ENCODE measurements at regions not wholly inside any gene's neighbourhood (a gene's known extent, or its start where the extent isn't known, plus 50 kb on each side); places are given as distances from the start of the nearest gene placed in this dataset.

- TF ChIP-seq, protein P1, sequence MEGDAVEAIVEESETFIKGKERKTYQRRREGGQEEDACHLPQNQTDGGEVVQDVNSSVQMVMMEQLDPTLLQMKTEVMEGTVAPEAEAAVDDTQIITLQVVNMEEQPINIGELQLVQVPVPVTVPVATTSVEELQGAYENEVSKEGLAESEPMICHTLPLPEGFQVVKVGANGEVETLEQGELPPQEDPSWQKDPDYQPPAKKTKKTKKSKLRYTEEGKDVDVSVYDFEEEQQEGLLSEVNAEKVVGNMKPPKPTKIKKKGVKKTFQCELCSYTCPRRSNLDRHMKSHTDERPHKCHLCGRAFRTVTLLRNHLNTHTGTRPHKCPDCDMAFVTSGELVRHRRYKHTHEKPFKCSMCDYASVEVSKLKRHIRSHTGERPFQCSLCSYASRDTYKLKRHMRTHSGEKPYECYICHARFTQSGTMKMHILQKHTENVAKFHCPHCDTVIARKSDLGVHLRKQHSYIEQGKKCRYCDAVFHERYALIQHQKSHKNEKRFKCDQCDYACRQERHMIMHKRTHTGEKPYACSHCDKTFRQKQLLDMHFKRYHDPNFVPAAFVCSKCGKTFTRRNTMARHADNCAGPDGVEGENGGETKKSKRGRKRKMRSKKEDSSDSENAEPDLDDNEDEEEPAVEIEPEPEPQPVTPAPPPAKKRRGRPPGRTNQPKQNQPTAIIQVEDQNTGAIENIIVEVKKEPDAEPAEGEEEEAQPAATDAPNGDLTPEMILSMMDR (IDR thresholded peaks at IDR 0.05; ENCODE audit: borderline replicate concordance, extremely low read depth, insufficient read depth): no peak
- no peak overlapping the region for H3K27ac ChIP-seq (ENCODE audit: low read depth in 2 of 2, low read length in 2 of 2)
- no peak overlapping the region for H3K4me3 ChIP-seq (ENCODE audit: low read length in 3 of 3)
- H3K9me3 ChIP-seq (ENCODE audit: control insufficient read depth in 2 of 3, insufficient read depth in 1 of 3, low read length in 3 of 3): no peaks in the 10 kb centered on the region
- no peaks in the 10 kb centered on the region for H3K36me3 ChIP-seq (ENCODE audit: control insufficient read depth in 2 of 3, insufficient read depth in 3 of 3, low read length in 3 of 3)
- H3K9ac ChIP-seq (ENCODE audit: low read length in 3 of 3): no peak overlapping the region
- intact Hi-C loops (cut with DNase I): no loop called here
- no peak for DNase-seq
- no peaks in the 10 kb centered on the region for H3K4me1 ChIP-seq (ENCODE audit: control insufficient read depth in 2 of 3, insufficient read depth in 2 of 3, low read depth in 1 of 3, low read length in 3 of 3)
- H3K27me3 ChIP-seq (ENCODE audit: control insufficient read depth, insufficient read depth, low read length): no peaks in the 10 kb centered on the region
- FAIRE-seq: no peak
These were observed 735.0 kb downstream of the NLGN4Y start for GRCh38 chrY:15259286-15259685.

DNA sequence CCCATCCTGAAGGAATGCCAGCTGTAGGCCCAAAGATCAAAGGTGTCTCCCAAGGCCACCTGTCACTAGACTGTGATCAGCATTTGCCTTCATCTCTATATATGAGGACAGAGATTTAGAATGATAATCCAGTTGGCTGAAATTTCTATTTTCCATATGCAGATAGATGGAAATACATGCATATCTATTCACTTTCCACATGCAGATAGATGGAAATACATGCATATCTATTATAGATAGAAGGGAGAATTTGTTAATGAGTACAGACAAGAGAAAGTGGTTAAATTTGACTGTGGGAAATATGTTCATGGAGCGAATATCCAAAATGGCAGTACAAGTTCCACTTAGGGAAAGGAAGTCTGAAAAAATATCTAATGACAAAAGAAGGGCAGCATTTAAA, 762.2 kb downstream of the NLGN4Y start:
- H3K36me3 ChIP-seq (ENCODE audit: control insufficient read depth in 2 of 3, insufficient read depth in 3 of 3, low read length in 3 of 3): no peaks in the 10 kb centered on the region
- H3K4me1 ChIP-seq (ENCODE audit: control insufficient read depth in 2 of 3, insufficient read depth in 2 of 3, low read depth in 1 of 3, low read length in 3 of 3): no peaks in the 10 kb centered on the region
- H3K9ac ChIP-seq (ENCODE audit: low read length in 3 of 3): no peak overlapping the region
- FAIRE-seq: no peak
- H3K4me3 ChIP-seq (ENCODE audit: low read length in 3 of 3): no peak overlapping the region
- intact Hi-C loops (cut with DNase I): no loop called here
- H3K27ac ChIP-seq (ENCODE audit: low read depth in 2 of 2, low read length in 2 of 2): no peak overlapping the region
- H3K27me3 ChIP-seq (ENCODE audit: control insufficient read depth, insufficient read depth, low read length): no peaks in the 10 kb centered on the region
- no peak for DNase-seq
- TF ChIP-seq, protein P1 (IDR thresholded peaks at IDR 0.05; ENCODE audit: borderline replicate concordance, extremely low read depth, insufficient read depth): no peak
- no peaks in the 10 kb centered on the region for H3K9me3 ChIP-seq (ENCODE audit: control insufficient read depth in 2 of 3, insufficient read depth in 1 of 3, low read length in 3 of 3)

DNA sequence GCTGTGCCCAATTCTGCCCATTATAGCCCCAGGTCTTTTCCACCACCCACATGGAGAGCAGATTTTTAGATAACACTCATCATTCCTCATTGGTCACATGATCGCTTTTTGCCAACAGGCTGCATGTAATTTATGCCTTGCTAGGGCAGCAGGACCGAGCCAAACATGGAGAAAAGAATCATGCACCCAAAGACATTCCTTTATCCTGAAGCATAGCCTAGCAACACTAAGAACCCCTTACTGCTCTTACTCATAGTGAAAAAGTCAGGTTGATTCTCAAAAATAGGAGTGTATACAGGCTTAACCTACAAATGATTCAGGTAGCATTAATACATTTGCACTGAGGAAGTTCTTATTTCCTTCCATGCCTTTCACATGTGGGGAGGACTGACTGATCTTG, 765.5 kb downstream of the NLGN4Y start:
- DNase-seq (no peak), FAIRE-seq (no peak)
- intact Hi-C loops (cut with DNase I): no loop called here
- TF ChIP-seq, protein P1 (IDR thresholded peaks at IDR 0.05; ENCODE audit: borderline replicate concordance, extremely low read depth, insufficient read depth): no peak
- Histone ChIP-seq H3K9me3 (ENCODE audit: control insufficient read depth in 2 of 3, insufficient read depth in 1 of 3, low read length in 3 of 3) (no peaks in the 10 kb centered on the region), H3K27me3 (ENCODE audit: control insufficient read depth, insufficient read depth, low read length) (no peaks in the 10 kb centered on the region), H3K36me3 (ENCODE audit: control insufficient read depth in 2 of 3, insufficient read depth in 3 of 3, low read length in 3 of 3) (no peaks in the 10 kb centered on the region), H3K4me1 (ENCODE audit: control insufficient read depth in 2 of 3, insufficient read depth in 2 of 3, low read depth in 1 of 3, low read length in 3 of 3) (no peaks in the 10 kb centered on the region), H3K9ac (ENCODE audit: low read length in 3 of 3) (no peak overlapping the region), H3K4me3 (ENCODE audit: low read length in 3 of 3) (no peak overlapping the region), H3K27ac (ENCODE audit: low read depth in 2 of 2, low read length in 2 of 2) (no peak overlapping the region)

DNA sequence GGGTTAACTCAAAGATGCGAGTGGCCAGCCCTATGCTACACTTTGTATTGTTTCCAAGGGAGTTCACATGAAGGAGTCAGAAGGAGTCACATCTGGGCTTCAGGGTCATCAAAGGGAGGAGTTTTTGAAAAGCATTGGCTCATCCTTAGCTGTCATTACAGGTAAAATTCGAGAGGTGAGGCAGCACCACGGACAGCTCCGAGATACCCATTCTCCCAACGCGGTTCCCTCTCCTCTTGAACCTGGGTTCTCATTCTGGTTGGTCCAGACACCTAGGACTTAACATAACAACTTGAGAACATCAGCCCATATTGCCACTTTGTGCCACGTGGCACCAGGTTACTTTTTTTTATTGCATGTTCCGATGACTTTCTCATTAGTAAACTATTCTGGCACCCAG, 768.6 kb downstream of the NLGN4Y start:
- Histone ChIP-seq H3K36me3 (ENCODE audit: control insufficient read depth in 2 of 3, insufficient read depth in 3 of 3, low read length in 3 of 3) (no peaks in the 10 kb centered on the region), H3K9me3 (ENCODE audit: control insufficient read depth in 2 of 3, insufficient read depth in 1 of 3, low read length in 3 of 3) (no peaks in the 10 kb centered on the region), H3K4me1 (ENCODE audit: control insufficient read depth in 2 of 3, insufficient read depth in 2 of 3, low read depth in 1 of 3, low read length in 3 of 3) (no peaks in the 10 kb centered on the region), H3K4me3 (ENCODE audit: low read length in 3 of 3) (no peak overlapping the region), H3K27me3 (ENCODE audit: control insufficient read depth, insufficient read depth, low read length) (no peaks in the 10 kb centered on the region), H3K27ac (ENCODE audit: low read depth in 2 of 2, low read length in 2 of 2) (no peak overlapping the region), H3K9ac (ENCODE audit: low read length in 3 of 3) (no peak overlapping the region)
- TF ChIP-seq, protein P1 (IDR thresholded peaks at IDR 0.05; ENCODE audit: borderline replicate concordance, extremely low read depth, insufficient read depth): no peak
- DNase-seq (peak in 1 of 5 donors; percentile 6), FAIRE-seq (no peak)
- intact Hi-C loops (cut with DNase I): no loop called here
